Ovary (tissue), 7 donors: ENCODE measurements at regions not wholly inside any gene's neighbourhood (a gene's known extent, or its start where the extent isn't known, plus 50 kb on each side); places are given as distances from the start of the nearest gene placed in this dataset.

Experiments used
- DNase-seq, 5 donors: peaks; one replicate each; pipeline ENCODE4 v3.0.0-alpha.2; 2019 to 2020
- H3K27ac ChIP-seq, 2 donors: fragments of 200-600 bp; one replicate each; pipeline versions ENCODE4 v1.5.1 to v1.8.0; 2019 to 2022
- H3K27me3 ChIP-seq: fragments of 200-600 bp; one replicate; pipeline ENCODE4 v1.8.0; 2022
- H3K36me3 ChIP-seq: fragments of 200-600 bp; sonication (generic); one replicate; pipeline ENCODE4 v1.5.1; 2019
- H3K4me1 ChIP-seq: one replicate; pipeline ENCODE4 v1.8.1; 2013; ENCODE audit warnings: mild to moderate bottlenecking, moderate library complexity; ENCODE audit not compliant: insufficient read depth
- H3K4me3 ChIP-seq: fragments of 200-600 bp; sonication (generic); one replicate; pipeline ENCODE4 v1.5.1; 2017
- H3K9me3 ChIP-seq, 2 donors: fragments of 200-600 bp in 1 of 2; sonication (generic) in 1 of 2; one replicate each; pipeline versions ENCODE4 v1.5.1 to v1.8.1; 2013 to 2019; ENCODE audit warnings: mild to moderate bottlenecking in 1 of 2, moderate library complexity in 1 of 2
- EP300 ChIP-seq: sonication (generic); formaldehyde crosslinking; IDR thresholded peaks from one replicate; pipeline ENCODE4 v1.6.1; 2017; ENCODE audit warnings: antibody characterized with exemption
- POLR2A ChIP-seq: fragments of 450-650 bp; IDR thresholded peaks from one replicate; pipeline ENCODE4 v1.6.1; 2017; ENCODE audit warnings: antibody characterized with exemption, mild to moderate bottlenecking, moderate library complexity
- WGBS, 3 donors: extraction: QIAGEN DNeasy Blood & Tissue Kit in 1 of 3; methylation state at CpG; one replicate each; pipeline versions ENCODE4 v1.1.5 to v1.1.7; 2013 to 2017; 5-methylcytosine and 5-hydroxymethylcytosine counted together
- intact Hi-C, 4 donors: fragments of 100-400 bp; cut with DNase I; formaldehyde crosslinking; loops; one replicate each; pipeline versions ENCODE4 v1.11.0 to v1.15.1; 2022 to 2023
- TF ChIP-seq, protein P1 (sequence below), 3 donors: fragments of 450-650 bp in 2 of 3; fragments of 200-600 bp in 1 of 3; IDR thresholded peaks; one replicate each; pipeline versions ENCODE4 v1.5.1 to v1.8.0; 2016 to 2022; ENCODE audit warnings: antibody characterized with exemption in 3 of 3, mild to moderate bottlenecking in 1 of 3
- donor health status: DM: no; HTN: no; CAD: no; lungs with moderate emphysema.
- donor health status: DM: no; HTN: no; CAD: no.
- donor health status: Bipolar disorder and iron deficiency.
- donor health status: DM: no; HTN: no; CAD: no.
- donor health status: DM: yes; HTN: yes; CAD: no.

DNA sequence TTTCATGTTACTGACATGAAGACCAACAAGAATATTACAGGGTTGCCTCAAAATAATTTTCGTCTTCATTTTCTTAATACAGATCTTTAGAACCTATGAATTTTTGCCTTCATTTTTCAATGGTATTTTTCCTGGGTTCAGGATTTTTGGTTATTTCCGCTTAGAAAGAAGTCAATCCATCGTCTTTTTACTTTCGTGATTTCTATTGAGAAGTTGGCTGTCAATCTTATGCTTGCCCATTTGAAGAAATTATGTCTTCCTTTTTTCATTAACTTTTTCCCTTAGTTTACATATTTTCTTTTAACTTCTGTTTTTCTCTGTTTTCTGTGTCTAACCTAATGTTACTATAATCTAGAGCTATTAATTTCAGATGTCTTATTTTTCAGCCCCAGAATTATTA is 868.9 kb upstream of the SLC10A2 start:
- Histone ChIP-seq H3K27ac (no peak overlapping the region), H3K4me1 (no peaks in the 10 kb centered on the region), H3K27me3 (no peaks in the 10 kb centered on the region), H3K4me3 (no peak overlapping the region), H3K36me3 (no peaks in the 10 kb centered on the region), H3K9me3 (no peaks in the 10 kb centered on the region)
- no peak for DNase-seq
- WGBS, 3 donors = 91 to 93% (median 93%) methylated on average over 4 of the region's 4 CpGs
- intact Hi-C loops = no loop called here
- no peak for TF ChIP-seq POLR2A
- TF ChIP-seq, protein P1, sequence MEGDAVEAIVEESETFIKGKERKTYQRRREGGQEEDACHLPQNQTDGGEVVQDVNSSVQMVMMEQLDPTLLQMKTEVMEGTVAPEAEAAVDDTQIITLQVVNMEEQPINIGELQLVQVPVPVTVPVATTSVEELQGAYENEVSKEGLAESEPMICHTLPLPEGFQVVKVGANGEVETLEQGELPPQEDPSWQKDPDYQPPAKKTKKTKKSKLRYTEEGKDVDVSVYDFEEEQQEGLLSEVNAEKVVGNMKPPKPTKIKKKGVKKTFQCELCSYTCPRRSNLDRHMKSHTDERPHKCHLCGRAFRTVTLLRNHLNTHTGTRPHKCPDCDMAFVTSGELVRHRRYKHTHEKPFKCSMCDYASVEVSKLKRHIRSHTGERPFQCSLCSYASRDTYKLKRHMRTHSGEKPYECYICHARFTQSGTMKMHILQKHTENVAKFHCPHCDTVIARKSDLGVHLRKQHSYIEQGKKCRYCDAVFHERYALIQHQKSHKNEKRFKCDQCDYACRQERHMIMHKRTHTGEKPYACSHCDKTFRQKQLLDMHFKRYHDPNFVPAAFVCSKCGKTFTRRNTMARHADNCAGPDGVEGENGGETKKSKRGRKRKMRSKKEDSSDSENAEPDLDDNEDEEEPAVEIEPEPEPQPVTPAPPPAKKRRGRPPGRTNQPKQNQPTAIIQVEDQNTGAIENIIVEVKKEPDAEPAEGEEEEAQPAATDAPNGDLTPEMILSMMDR (IDR thresholded peaks at IDR 0.05) = no peak
- no peak for TF ChIP-seq EP300

DNA sequence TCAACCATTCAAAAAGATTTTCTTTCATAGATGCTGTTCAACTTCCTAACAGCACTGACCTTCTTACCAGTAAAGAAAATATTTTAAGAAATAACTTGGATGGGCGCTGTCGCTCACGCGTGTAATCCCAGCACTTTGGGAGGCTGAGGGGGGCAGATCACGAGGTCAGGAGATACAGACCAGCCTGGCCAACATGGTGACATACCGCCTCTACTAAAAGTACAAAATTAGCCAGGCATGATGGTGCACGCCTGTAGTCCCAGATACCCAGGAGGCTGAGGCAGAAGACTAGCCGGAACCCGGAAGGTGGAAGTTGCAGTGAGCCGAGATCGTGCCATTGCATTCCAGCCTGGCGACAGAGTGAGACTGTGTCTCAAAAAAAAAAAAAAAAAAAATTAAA is 865.7 kb upstream of the SLC10A2 start:
- TF ChIP-seq POLR2A = no peak
- TF ChIP-seq, protein P1 (IDR thresholded peaks at IDR 0.05) = no peak
- TF ChIP-seq EP300 = no peak
- no peaks in the 10 kb centered on the region for H3K36me3 ChIP-seq
- 92 to 96% (median 94%) methylated on average over 12 of the region's 12 CpGs for WGBS, 3 donors

DNA sequence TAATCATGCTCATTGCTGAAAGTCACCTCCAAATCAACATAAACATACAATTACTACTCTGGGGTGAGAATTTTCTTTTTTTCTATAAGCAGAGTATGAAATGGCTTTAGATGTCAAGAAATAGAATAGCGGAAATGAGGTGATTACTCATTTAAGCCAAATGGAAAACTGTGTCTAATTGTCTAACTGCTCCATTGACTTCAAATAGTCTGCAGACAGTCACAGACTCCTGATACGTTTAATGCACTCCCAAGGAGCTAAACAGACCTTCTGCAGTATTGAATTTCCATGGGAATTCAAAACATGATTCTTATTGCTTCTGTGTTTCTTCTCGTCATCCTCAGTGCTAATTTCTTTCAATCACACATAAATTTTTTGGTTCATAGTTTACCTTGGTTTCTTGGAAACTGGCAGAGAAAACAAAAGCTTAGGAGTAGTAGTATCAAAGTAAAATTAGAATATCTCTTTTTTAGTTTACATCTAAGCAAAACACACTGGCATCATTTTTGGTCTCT is 865.2 kb upstream of the SLC10A2 start:
- Histone ChIP-seq H3K36me3 (no peaks in the 10 kb centered on the region), H3K27ac (no peak overlapping the region), H3K9me3 (no peaks in the 10 kb centered on the region), H3K4me3 (no peak overlapping the region), H3K27me3 (no peaks in the 10 kb centered on the region), H3K4me1 (no peaks in the 10 kb centered on the region)
- intact Hi-C loops = no loop called here
- TF ChIP-seq EP300 (no peak), POLR2A (no peak)
- TF ChIP-seq, protein P1 (IDR thresholded peaks at IDR 0.05) = no peak
- DNase-seq = no peak
- 72 to 78% (median 76%) methylated on average over 3 of the region's 3 CpGs for WGBS, 3 donors

More for the DNA sequence above, 865.7 kb upstream of the SLC10A2 start:
- intact Hi-C loops = no loop called here
- Histone ChIP-seq H3K27ac (no peak overlapping the region), H3K27me3 (no peaks in the 10 kb centered on the region), H3K4me3 (no peak overlapping the region), H3K4me1 (no peaks in the 10 kb centered on the region), H3K9me3 (no peaks in the 10 kb centered on the region)
- DNase-seq = no peak

DNA sequence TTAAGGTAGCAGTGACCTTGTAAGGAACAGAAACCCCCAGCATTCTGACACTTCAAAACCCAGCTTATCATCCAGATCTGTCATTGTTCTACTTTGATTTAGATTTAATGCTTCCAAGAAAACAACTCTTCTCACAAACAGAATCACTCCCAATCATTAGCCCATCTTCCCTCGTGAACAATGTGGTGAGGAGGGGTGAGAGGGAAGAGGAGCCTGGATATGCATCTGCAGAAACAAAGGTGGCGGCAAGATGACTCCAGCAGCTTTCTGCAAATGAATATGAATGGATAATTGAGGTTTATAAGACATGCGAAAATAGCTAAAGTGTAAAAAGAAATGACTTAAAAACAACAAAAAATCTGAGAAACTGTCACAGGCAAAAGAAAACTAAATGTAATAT is 859.9 kb upstream of the SLC10A2 start:
- no peak for DNase-seq
- H3K4me3 ChIP-seq = no peak overlapping the region
- H3K9me3 ChIP-seq = no peaks in the 10 kb centered on the region
- H3K36me3 ChIP-seq = no peaks in the 10 kb centered on the region
- no peaks in the 10 kb centered on the region for H3K4me1 ChIP-seq
- no peak overlapping the region for H3K27ac ChIP-seq
- no peak for TF ChIP-seq EP300
- WGBS, 3 donors = 75 to 84% (median 76%) methylated on average over 3 of the region's 3 CpGs
- intact Hi-C loops = no loop called here
- H3K27me3 ChIP-seq = no peaks in the 10 kb centered on the region

DNA sequence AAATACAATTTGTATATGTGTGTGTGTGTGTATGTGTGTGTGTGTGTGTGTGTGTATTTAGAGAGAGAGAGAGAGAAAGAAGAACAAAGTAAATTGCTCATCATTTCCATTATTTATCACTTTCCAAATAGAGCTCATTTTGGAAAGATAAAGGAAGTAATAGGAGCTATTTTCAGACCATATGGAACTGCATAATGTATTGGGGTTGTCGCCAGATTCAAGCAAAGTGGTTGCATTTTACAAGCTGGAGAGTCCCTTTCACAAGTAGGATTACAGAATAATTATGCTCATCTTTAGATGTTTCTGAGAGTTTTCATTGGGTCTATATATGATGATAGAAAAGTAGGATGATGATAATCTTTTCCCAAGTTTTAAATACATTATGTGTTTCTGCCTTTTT is 842.7 kb upstream of the SLC10A2 start:
- Histone ChIP-seq H3K27ac (no peak overlapping the region), H3K4me1 (no peaks in the 10 kb centered on the region), H3K9me3 (no peaks in the 10 kb centered on the region), H3K4me3 (no peak overlapping the region), H3K36me3 (no peaks in the 10 kb centered on the region), H3K27me3 (no peaks in the 10 kb centered on the region)
- TF ChIP-seq, protein P1 (IDR thresholded peaks at IDR 0.05) = no peak
- TF ChIP-seq POLR2A (no peak), EP300 (no peak)
- DNase-seq = no peak
- 55 to 68% (median 66%) methylated on average over 1 of the region's 1 CpG for WGBS, 3 donors
- intact Hi-C loops = no loop called here
